Mesenchymal stem cell (in vitro differentiated cells and primary cell): ENCODE measurements at regions not wholly inside any gene's neighbourhood (a gene's known extent, or its start where the extent isn't known, plus 50 kb on each side); places are given as distances from the start of the nearest gene placed in this dataset.

Experiments
- DNase-seq: peaks from one replicate; pipeline ENCODE4 v3.0.0-alpha.2; 2013
- H2AFZ ChIP-seq: one replicate; pipeline ENCODE4 v1.6.1; 2013; ENCODE audit warnings: low read depth, mild to moderate bottlenecking, control low read depth, inconsistent platforms, low read length, moderate library complexity
- H2AK5ac ChIP-seq: 2 replicates; pipeline ENCODE4 v1.6.1; 2013; ENCODE audit warnings: low read length, moderate library complexity, mild to moderate bottlenecking, inconsistent platforms; ENCODE audit not compliant: severe bottlenecking
- H2BK120ac ChIP-seq: one replicate; pipeline ENCODE4 v1.6.1; 2013; ENCODE audit warnings: low read depth, mild to moderate bottlenecking, inconsistent platforms, low read length, moderate library complexity
- H2BK12ac ChIP-seq, 2 experiments: one replicate each; pipeline ENCODE4 v1.6.1; 2013; ENCODE audit warnings: inconsistent platforms in 2 of 2, low read length in 2 of 2, mild to moderate bottlenecking in 2 of 2, moderate library complexity in 2 of 2, control low read depth in 1 of 2
- H2BK15ac ChIP-seq: one replicate; pipeline ENCODE4 v1.6.1; 2013; ENCODE audit warnings: mild to moderate bottlenecking, low read depth, inconsistent platforms; ENCODE audit not compliant: poor library complexity, severe bottlenecking
- H2BK5ac ChIP-seq: 2 replicates; pipeline ENCODE4 v1.6.1; 2013; ENCODE audit warnings: low read depth, mild to moderate bottlenecking, low read length, control low read depth, inconsistent platforms; ENCODE audit not compliant: poor library complexity, severe bottlenecking
- H3K14ac ChIP-seq, 2 experiments: one replicate each; pipeline ENCODE4 v1.6.1; 2013; ENCODE audit warnings: inconsistent platforms in 2 of 2, low read length in 2 of 2, control low read depth in 1 of 2, mild to moderate bottlenecking in 1 of 2, moderate library complexity in 1 of 2
- H3K18ac ChIP-seq, 2 experiments: one replicate each; pipeline ENCODE4 v1.6.1; 2013; ENCODE audit warnings: inconsistent platforms in 2 of 2, low read length in 2 of 2, control low read depth in 1 of 2, low read depth in 1 of 2, mild to moderate bottlenecking in 1 of 2
- H3K23ac ChIP-seq, 2 experiments: one replicate each; pipeline ENCODE4 v1.6.1; 2013; ENCODE audit warnings: inconsistent platforms in 2 of 2, low read length in 2 of 2, mild to moderate bottlenecking in 2 of 2, moderate library complexity in 2 of 2, control low read depth in 1 of 2
- H3K27ac ChIP-seq: 2 replicates; pipeline ENCODE4 v1.5.1; 2013; ENCODE audit warnings: mild to moderate bottlenecking, moderate library complexity, low read length, control low read depth, inconsistent platforms; ENCODE audit not compliant: poor library complexity, severe bottlenecking
- H3K27me3 ChIP-seq, 2 experiments: 2 replicates each; pipeline versions ENCODE4 v1.6.1 to v1.7.0; 2013; ENCODE audit warnings: low read length in 2 of 2, mild to moderate bottlenecking in 2 of 2, moderate library complexity in 2 of 2, control low read depth in 1 of 2, inconsistent platforms in 1 of 2; ENCODE audit not compliant: control insufficient read depth in 1 of 2, insufficient read depth in 1 of 2
- H3K36me3 ChIP-seq, 2 experiments: 2 replicates each; pipeline versions ENCODE4 v1.6.1 to v1.7.0; 2013; ENCODE audit warnings: low read length in 2 of 2, control low read depth in 1 of 2, inconsistent platforms in 1 of 2, low read depth in 1 of 2, mild to moderate bottlenecking in 1 of 2; ENCODE audit not compliant: insufficient read depth in 2 of 2, control insufficient read depth in 1 of 2
- H3K4ac ChIP-seq, 2 experiments: one replicate each; pipeline ENCODE4 v1.6.1; 2013; ENCODE audit warnings: inconsistent platforms in 2 of 2, low read length in 2 of 2, mild to moderate bottlenecking in 2 of 2, moderate library complexity in 2 of 2, control low read depth in 1 of 2, low read depth in 1 of 2
- H3K4me1 ChIP-seq: 2 replicates; pipeline ENCODE4 v1.6.1; 2013; ENCODE audit warnings: low read depth, low read length, control low read depth; ENCODE audit not compliant: control insufficient read depth, insufficient read depth
- H3K4me2 ChIP-seq: 2 replicates; pipeline ENCODE4 v1.6.1; 2013; ENCODE audit warnings: low read length, mild to moderate bottlenecking, inconsistent platforms; ENCODE audit not compliant: poor library complexity, severe bottlenecking
- H3K4me3 ChIP-seq, 2 experiments: 2 replicates each; pipeline versions ENCODE4 v1.5.1 to v1.7.0; 2013; ENCODE audit warnings: low read length in 2 of 2, mild to moderate bottlenecking in 2 of 2, control low read depth in 1 of 2, low read depth in 1 of 2; ENCODE audit not compliant: insufficient read depth in 1 of 2
- H3K79me1 ChIP-seq: replicated peaks from 2 replicates; pipeline ENCODE4 v1.6.1; 2013; ENCODE audit warnings: mild to moderate bottlenecking, control low read depth, low read length, inconsistent platforms; ENCODE audit not compliant: poor library complexity, severe bottlenecking
- H3K9ac ChIP-seq: 2 replicates; pipeline ENCODE4 v1.7.0; 2013; ENCODE audit warnings: mild to moderate bottlenecking, low read length, moderate library complexity
- H3K9me3 ChIP-seq: 2 replicates; pipeline ENCODE4 v1.7.0; 2013; ENCODE audit warnings: mild to moderate bottlenecking, low read length; ENCODE audit not compliant: control insufficient read depth
- H4K8ac ChIP-seq: one replicate; pipeline ENCODE4 v1.6.1; 2013; ENCODE audit warnings: inconsistent platforms, mild to moderate bottlenecking, low read length, moderate library complexity
- H4K91ac ChIP-seq: one replicate; pipeline ENCODE4 v1.6.1; 2013; ENCODE audit warnings: mild to moderate bottlenecking, low read length, inconsistent platforms
- WGBS: methylation state at CpG from one replicate; pipeline ENCODE4 v1.1.7; 2013; ENCODE audit warnings: mixed read lengths; 5-methylcytosine and 5-hydroxymethylcytosine counted together

DNA sequence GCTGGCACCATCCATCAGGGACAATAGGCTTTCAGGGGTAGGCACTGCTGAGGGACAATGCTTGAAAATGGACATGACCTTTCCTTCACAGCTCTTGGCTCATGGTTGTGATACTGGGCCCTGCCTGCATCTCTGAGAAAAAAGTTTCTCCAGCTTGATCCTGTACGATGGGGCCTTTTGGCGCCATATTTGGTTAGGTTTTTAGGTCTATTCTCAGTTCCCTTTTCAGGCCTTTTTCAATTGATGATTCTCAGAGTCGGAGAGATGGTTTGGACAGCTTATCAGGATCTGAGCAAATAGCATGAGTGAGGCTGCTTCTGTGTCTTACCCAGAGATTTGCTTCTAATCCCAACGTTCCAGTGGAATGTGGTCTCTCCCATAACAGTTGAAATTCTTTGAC is 141.6 kb downstream of the ZNF518B start:
- WGBS = 68% methylated on average over 4 of the region's 4 CpGs

DNA sequence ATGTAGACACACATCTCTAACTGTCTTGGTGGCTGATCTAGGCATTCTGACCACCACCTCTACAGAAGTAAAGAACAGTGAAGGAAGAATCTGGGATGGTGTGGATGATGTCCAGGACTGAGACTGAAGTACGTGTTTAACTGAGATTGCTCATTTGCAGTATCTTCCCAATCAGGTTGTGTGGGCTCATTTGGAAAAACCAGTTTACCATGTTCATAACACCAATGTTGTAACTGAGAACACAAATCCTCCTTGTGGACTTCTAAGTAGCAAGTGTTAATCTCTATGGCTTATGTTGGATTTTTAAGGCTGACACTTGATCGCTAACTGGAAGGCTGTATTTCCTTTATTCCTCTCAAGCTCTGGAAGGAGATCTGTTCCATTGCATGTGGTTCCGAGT is 144.7 kb downstream of the ZNF518B start:
- no peak overlapping the region for H3K4ac ChIP-seq
- H4K91ac ChIP-seq = no peak overlapping the region
- H3K36me3 ChIP-seq = no peaks in the 10 kb centered on the region
- no peaks in the 10 kb centered on the region for H3K27me3 ChIP-seq
- H2BK15ac ChIP-seq = no peak overlapping the region
- H3K4me2 ChIP-seq = no peak overlapping the region
- no peaks in the 10 kb centered on the region for H3K79me1 ChIP-seq
- H2AK5ac ChIP-seq = no peak overlapping the region
- H2BK12ac ChIP-seq = no peak overlapping the region
- H3K4me3 ChIP-seq = no peak overlapping the region
- H3K14ac ChIP-seq = no peak overlapping the region
- no peak overlapping the region for H3K18ac ChIP-seq
- DNase-seq = no peak
- no peak overlapping the region for H2BK120ac ChIP-seq
- no peak overlapping the region for H2BK5ac ChIP-seq
- H4K8ac ChIP-seq = no peak overlapping the region
- 78% methylated on average over 3 of the region's 3 CpGs for WGBS
- no peaks in the 10 kb centered on the region for H3K4me1 ChIP-seq
- H3K23ac ChIP-seq = no peak overlapping the region
- no peak overlapping the region for H3K27ac ChIP-seq
- H3K9ac ChIP-seq = no peak overlapping the region
- H2AFZ ChIP-seq = no peak overlapping the region
- no peaks in the 10 kb centered on the region for H3K9me3 ChIP-seq

More for the DNA sequence above, 141.6 kb downstream of the ZNF518B start:
- no peak overlapping the region for H2BK120ac ChIP-seq
- H2BK12ac ChIP-seq = no peak overlapping the region
- H3K79me1 ChIP-seq = no peaks in the 10 kb centered on the region
- H3K36me3 ChIP-seq = no peaks in the 10 kb centered on the region
- no peak overlapping the region for H3K27ac ChIP-seq
- no peak overlapping the region for H4K91ac ChIP-seq
- no peak overlapping the region for H3K23ac ChIP-seq
- H3K4me1 ChIP-seq = no peaks in the 10 kb centered on the region
- no peak overlapping the region for H4K8ac ChIP-seq
- H3K9me3 ChIP-seq = no peaks in the 10 kb centered on the region
- peaks cover 0 to 4% of the 10 kb centered on the region in 2 experiments for H3K27me3 ChIP-seq
- no peak overlapping the region for H2BK15ac ChIP-seq
- H3K14ac ChIP-seq = no peak overlapping the region
- H3K18ac ChIP-seq = no peak overlapping the region
- no peak overlapping the region for H2BK5ac ChIP-seq
- H3K4me2 ChIP-seq = no peak overlapping the region
- no peak for DNase-seq
- H3K4ac ChIP-seq = no peak overlapping the region
- H3K9ac ChIP-seq = no peak overlapping the region
- H3K4me3 ChIP-seq = no peak overlapping the region
- H2AK5ac ChIP-seq = no peak overlapping the region
- no peak overlapping the region for H2AFZ ChIP-seq

DNA sequence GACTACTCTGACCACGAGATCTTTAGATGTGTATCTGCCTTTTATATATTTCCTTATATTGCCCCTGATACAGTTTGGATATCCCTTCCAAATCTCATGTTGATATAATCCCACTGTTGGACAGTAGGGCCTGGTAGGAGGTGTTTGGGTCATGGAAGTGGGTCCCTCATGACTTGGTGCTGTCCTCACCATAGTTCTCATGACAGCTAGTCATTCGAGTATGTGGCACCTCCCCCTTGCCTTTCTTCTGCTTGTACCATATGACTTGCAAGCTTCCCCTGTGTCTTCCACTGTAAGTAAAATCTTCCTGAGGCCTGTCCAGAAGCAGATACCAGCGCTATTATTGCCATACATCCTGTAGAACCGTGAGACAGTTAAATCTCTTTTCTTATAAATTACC is 145.3 kb downstream of the ZNF518B start:
- Histone ChIP-seq H3K4me2 (no peak overlapping the region), H3K18ac (no peak overlapping the region), H3K36me3 (no peaks in the 10 kb centered on the region), H2BK12ac (no peak overlapping the region), H2BK5ac (no peak overlapping the region), H4K8ac (no peak overlapping the region), H2AFZ (no peak overlapping the region), H2AK5ac (no peak overlapping the region), H2BK15ac (no peak overlapping the region), H3K27me3 (no peaks in the 10 kb centered on the region), H3K23ac (no peak overlapping the region), H3K4me1 (no peaks in the 10 kb centered on the region), H3K9me3 (no peaks in the 10 kb centered on the region), H4K91ac (no peak overlapping the region), H3K14ac (no peak overlapping the region), H3K4ac (no peak overlapping the region), H2BK120ac (no peak overlapping the region), H3K27ac (no peak overlapping the region), H3K4me3 (no peak overlapping the region), H3K79me1 (no peaks in the 10 kb centered on the region), H3K9ac (no peak overlapping the region)
- 57% methylated on average over 1 of the region's 4 CpGs for WGBS
- DNase-seq = no peak

DNA sequence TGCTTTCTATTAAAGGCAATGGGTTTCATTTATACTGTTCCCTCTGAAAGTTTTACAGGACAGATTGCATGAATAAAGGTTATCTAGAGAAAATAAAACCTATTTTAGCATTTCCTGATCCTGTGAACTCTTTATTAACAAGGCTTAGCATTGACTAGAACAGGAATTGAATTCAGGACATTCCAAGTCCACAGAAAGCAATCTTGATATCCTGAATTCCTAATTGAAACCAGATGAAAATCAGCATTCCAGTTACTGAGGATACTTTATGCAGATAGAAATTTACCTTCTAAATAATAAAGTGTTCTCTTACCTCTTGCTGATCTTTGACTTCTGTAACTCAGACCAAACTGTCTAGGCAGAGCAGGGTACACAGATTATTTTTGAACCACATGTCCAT is 151.4 kb downstream of the ZNF518B start:
- no peak for DNase-seq
- no peak overlapping the region for H3K27ac ChIP-seq
- no peaks in the 10 kb centered on the region for H3K9me3 ChIP-seq
- H3K9ac ChIP-seq = no peak overlapping the region
- no peak overlapping the region for H2BK5ac ChIP-seq
- H2BK120ac ChIP-seq = no peak overlapping the region
- H2BK15ac ChIP-seq = no peak overlapping the region
- no peak overlapping the region for H3K14ac ChIP-seq
- no peak overlapping the region for H4K8ac ChIP-seq
- H3K4me3 ChIP-seq = no peak overlapping the region
- peaks cover 0 to 5% of the 10 kb centered on the region in 2 experiments for H3K27me3 ChIP-seq
- no peaks in the 10 kb centered on the region for H3K36me3 ChIP-seq
- H3K18ac ChIP-seq = no peak overlapping the region
- no peak overlapping the region for H3K23ac ChIP-seq
- H4K91ac ChIP-seq = no peak overlapping the region
- no peaks in the 10 kb centered on the region for H3K79me1 ChIP-seq
- no peak overlapping the region for H2AK5ac ChIP-seq
- no peak overlapping the region for H3K4ac ChIP-seq
- H2BK12ac ChIP-seq = no peak overlapping the region
- no peaks in the 10 kb centered on the region for H3K4me1 ChIP-seq
- no peak overlapping the region for H3K4me2 ChIP-seq
- H2AFZ ChIP-seq = no peak overlapping the region
